HFFc6 (cell line): ENCODE measurements at regions not wholly inside any gene's neighbourhood (a gene's known extent, or its start where the extent isn't known, plus 50 kb on each side); places are given as distances from the start of the nearest gene placed in this dataset.

Experiments
- DNase-seq: peaks from one replicate; pipeline ENCODE4 v3.0.0-alpha.2; 2018
- H3K27ac Mint-ChIP-seq: 2 replicates; pipeline ENCODE4 v1.8.0; 2020; ENCODE audit warnings: mild to moderate bottlenecking, mixed read lengths
- H3K27me3 Mint-ChIP-seq: 2 replicates; pipeline ENCODE4 v1.8.0; 2021; ENCODE audit warnings: mild to moderate bottlenecking, moderate library complexity, mixed read lengths; ENCODE audit not compliant: insufficient read depth
- H3K36me3 Mint-ChIP-seq: 2 replicates; pipeline ENCODE4 v1.8.0; 2021; ENCODE audit warnings: low read depth, mixed read lengths
- H3K4me1 Mint-ChIP-seq: 2 replicates; pipeline ENCODE4 v1.8.0; 2020; ENCODE audit warnings: low read depth, mixed read lengths
- H3K4me3 Mint-ChIP-seq: 2 replicates; pipeline ENCODE4 v1.8.0; 2020; ENCODE audit warnings: mild to moderate bottlenecking, moderate library complexity, mixed read lengths
- H3K9me3 Mint-ChIP-seq: 2 replicates; pipeline ENCODE4 v1.8.0; 2020; ENCODE audit warnings: mild to moderate bottlenecking, mixed read lengths
- TF ChIP-seq, protein P1 (sequence below): fragments of 200-600 bp; sonication (generic); IDR thresholded peaks from 2 replicates; pipeline ENCODE4 v1.5.0; 2021; ENCODE audit warnings: antibody characterized with exemption, mild to moderate bottlenecking

DNA sequence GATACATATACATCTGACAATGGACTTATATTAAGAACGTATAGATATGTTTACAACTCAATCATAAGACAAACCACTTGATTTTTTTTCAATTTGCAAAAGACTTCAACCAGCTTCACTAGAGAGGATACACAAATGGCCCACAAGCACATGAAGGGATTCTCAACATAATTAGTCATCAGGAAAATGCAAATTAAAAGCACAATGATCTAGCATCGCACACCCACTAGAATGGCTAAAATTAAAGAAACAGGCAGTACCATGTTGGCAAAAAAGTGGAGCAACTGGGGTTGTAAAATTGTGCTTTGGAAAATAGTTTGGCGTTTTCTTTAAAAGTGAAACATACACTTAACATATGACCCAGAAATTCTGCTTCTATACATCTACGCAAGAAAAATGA lies 80.0 kb upstream of the TRIO start:
- Mint-ChIP-seq H3K36me3 (peaks cover 8% of the 10 kb centered on the region), H3K27ac (peak overlapping the region; percentile 47), H3K4me3 (peak overlapping the region; percentile 16; the same call in 1 of the 2 replicates), H3K9me3 (no peaks in the 10 kb centered on the region; the same call in 1 of the 2 replicates), H3K4me1 (peaks cover 47% of the 10 kb centered on the region), H3K27me3 (no peaks in the 10 kb centered on the region; the same call in 1 of the 2 replicates)
- TF ChIP-seq, protein P1, sequence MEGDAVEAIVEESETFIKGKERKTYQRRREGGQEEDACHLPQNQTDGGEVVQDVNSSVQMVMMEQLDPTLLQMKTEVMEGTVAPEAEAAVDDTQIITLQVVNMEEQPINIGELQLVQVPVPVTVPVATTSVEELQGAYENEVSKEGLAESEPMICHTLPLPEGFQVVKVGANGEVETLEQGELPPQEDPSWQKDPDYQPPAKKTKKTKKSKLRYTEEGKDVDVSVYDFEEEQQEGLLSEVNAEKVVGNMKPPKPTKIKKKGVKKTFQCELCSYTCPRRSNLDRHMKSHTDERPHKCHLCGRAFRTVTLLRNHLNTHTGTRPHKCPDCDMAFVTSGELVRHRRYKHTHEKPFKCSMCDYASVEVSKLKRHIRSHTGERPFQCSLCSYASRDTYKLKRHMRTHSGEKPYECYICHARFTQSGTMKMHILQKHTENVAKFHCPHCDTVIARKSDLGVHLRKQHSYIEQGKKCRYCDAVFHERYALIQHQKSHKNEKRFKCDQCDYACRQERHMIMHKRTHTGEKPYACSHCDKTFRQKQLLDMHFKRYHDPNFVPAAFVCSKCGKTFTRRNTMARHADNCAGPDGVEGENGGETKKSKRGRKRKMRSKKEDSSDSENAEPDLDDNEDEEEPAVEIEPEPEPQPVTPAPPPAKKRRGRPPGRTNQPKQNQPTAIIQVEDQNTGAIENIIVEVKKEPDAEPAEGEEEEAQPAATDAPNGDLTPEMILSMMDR: no peak
- peak; percentile 46 for DNase-seq

DNA sequence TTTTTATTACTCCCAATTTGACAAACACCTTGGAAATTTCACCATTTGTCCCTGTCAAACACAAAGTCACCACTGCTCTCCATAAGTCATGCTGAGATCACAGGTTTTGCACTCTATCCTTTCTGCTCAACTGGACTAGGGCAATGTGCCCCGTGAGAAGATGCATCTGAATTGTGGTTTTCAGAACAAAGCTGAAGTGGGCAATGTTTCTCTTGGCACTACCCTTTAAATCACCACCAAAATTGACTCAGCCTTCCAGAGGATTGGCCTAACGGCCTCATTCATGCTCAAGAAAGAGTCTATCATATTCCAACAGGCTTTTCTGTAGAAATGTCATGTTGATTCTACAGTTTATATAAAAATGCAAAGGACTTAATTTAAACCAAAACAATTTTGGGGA lies 81.0 kb upstream of the TRIO start:
- Mint-ChIP-seq H3K36me3 (peaks cover 8% of the 10 kb centered on the region), H3K4me1 (peaks cover 52% of the 10 kb centered on the region), H3K9me3 (no peaks in the 10 kb centered on the region; the same call in 1 of the 2 replicates), H3K27me3 (no peaks in the 10 kb centered on the region; the same call in 1 of the 2 replicates), H3K27ac (no peak overlapping the region), H3K4me3 (no peak overlapping the region)
- no peak for DNase-seq
- TF ChIP-seq, protein P1: no peak

DNA sequence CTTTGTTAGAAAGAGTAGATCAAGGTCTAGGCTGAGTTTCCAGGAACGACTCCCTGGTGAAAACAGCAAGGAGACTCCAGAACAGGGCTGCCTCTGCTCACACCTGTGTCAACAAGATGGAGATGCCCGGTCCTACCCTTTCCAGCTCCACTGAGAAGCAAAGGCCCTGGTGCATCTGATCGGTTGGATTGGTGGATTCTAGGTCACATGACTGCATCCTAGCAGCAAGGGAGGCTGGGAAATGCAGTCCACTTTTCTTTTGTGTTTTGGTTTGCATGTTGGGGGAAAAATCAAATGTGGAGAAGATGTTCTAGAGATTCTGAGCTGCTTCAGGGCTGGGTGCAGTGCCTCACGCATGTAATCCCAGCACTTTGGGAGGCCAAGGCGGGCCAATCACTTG lies 82.0 kb upstream of the TRIO start:
- Mint-ChIP-seq H3K36me3 (peaks cover 8% of the 10 kb centered on the region), H3K27ac (no peak overlapping the region), H3K9me3 (no peaks in the 10 kb centered on the region; the same call in 1 of the 2 replicates), H3K27me3 (no peaks in the 10 kb centered on the region), H3K4me1 (peaks cover 52% of the 10 kb centered on the region), H3K4me3 (no peak overlapping the region)
- DNase-seq: no peak
- TF ChIP-seq, protein P1: no peak

DNA sequence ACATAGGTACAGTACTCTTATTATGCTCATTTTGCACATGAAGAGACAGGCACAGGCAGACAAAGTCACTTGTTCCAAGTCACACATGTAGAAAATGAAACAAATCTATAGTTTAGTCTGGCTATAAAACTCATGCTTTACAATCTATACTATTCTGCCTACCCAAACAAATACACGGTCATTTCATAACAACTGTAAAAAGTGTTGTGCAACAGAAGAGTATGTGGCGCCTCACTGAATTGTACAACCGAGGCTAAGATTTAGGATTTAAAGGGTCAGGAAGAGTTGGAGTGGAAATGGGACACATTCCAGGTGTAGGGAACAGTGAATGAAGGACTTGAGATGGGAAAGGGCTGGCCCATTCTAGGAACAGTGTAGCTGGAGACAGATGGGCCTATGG lies 82.9 kb upstream of the TRIO start:
- TF ChIP-seq, protein P1: no peak
- Mint-ChIP-seq H3K27me3 (no peaks in the 10 kb centered on the region), H3K4me1 (peaks cover 52% of the 10 kb centered on the region), H3K9me3 (no peaks in the 10 kb centered on the region; the same call in 1 of the 2 replicates), H3K4me3 (no peak overlapping the region), H3K27ac (no peak overlapping the region), H3K36me3 (peaks cover 8% of the 10 kb centered on the region)
- no peak for DNase-seq

DNA sequence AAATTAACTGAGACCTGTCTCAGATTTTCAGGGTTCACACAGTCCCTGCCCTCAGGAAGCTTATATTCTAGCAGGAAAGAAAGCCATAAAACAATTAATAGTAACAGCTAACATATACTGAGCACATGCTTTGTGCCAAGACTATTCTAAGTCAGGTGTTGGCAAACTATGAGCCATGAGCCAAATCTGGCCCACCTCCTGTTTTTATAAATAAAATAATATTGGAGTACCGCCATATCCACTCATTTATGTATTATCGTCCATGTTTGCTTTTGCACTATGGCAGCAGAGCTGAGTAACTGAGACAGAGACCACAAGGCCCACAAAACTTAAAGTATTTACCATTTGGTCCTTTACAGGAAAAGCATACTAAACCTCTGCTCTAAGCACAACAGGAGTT lies 83.3 kb upstream of the TRIO start:
- Mint-ChIP-seq H3K4me3 (no peak overlapping the region), H3K27ac (no peak overlapping the region), H3K4me1 (peaks cover 52% of the 10 kb centered on the region), H3K9me3 (no peaks in the 10 kb centered on the region; the same call in 1 of the 2 replicates), H3K36me3 (peaks cover 8% of the 10 kb centered on the region), H3K27me3 (no peaks in the 10 kb centered on the region)
- DNase-seq: no peak
- TF ChIP-seq, protein P1: no peak

DNA sequence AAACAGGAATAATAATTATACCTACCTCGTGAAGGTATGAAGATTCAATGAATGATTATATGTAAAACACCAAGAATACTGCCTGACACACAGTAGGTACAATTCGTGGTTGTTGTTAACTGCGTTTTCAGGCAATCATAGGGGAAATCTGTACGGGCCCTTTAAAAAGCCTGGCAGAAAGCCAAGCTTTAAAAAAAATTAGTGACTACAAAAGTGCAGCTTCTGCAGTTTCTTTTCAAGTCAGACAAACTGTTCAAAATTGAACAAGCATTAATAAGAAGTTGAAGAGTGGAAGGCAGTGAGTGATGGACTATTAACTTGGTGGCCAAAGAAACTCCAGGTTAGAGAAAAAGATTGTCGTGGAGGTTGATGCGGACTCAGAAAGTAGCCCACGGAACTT lies 85.9 kb upstream of the TRIO start:
- Mint-ChIP-seq H3K27ac (no peak overlapping the region), H3K4me3 (no peak overlapping the region), H3K36me3 (peaks cover 12% of the 10 kb centered on the region), H3K4me1 (peaks cover 51% of the 10 kb centered on the region), H3K27me3 (no peaks in the 10 kb centered on the region), H3K9me3 (no peaks in the 10 kb centered on the region; the same call in 1 of the 2 replicates)
- TF ChIP-seq, protein P1: no peak
- no peak for DNase-seq
